Endothelial cell of umbilical vein (primary cell): ENCODE measurements at regions not wholly inside any gene's neighbourhood (a gene's known extent, or its start where the extent isn't known, plus 50 kb on each side); places are given as distances from the start of the nearest gene placed in this dataset.

Experiments used
- BruUV-seq: library from RNA; stranded (reverse); fragments of 400-500 nt; replicated peaks from 2 replicates; lab custom pipeline; 2021; lab: Mats Ljungman, UMichigan
- CTCF ChIA-PET: fragments of 300-600, 350-600 bp; sonication (Branson Sonifier 250); formaldehyde crosslinking; loops from one replicate; lab custom pipeline; 2021; ENCODE audit warnings: antibody characterized with exemption, inconsistent platforms; lab: Charles Lee
- POLR2A ChIA-PET: fragments of 300-600, 350-600 bp; sonication (Branson Sonifier 250); formaldehyde crosslinking; loops from one replicate; lab custom pipeline; 2021; ENCODE audit warnings: antibody characterized with exemption, inconsistent platforms; lab: Charles Lee
- DNase-seq: peaks from one replicate; pipeline ENCODE4 v3.0.0-alpha.2; 2011; ENCODE audit warnings: low read depth, low spot score
- FAIRE-seq: peaks from 2 replicates; lab custom pipeline; 2011; peaks lifted over from hg19 to GRCh38; lab: Jason Lieb, UNC
- H2AFZ ChIP-seq: 2 replicates; pipeline ENCODE4 v1.6.0; 2012; ENCODE audit warnings: low read depth, low read length, control low read depth, inconsistent platforms
- H3K27ac ChIP-seq: 2 replicates; pipeline ENCODE4 v1.5.1; 2011; ENCODE audit warnings: low read depth, mild to moderate bottlenecking, control low read depth, low read length, moderate library complexity; ENCODE audit not compliant: insufficient read depth
- H3K27me3 ChIP-seq, 2 experiments: 2 replicates each; pipeline versions ENCODE4 v1.6.0 to v1.6.1; 2011; ENCODE audit warnings: low read length in 2 of 2, mixed read lengths in 1 of 2; ENCODE audit not compliant: control insufficient read depth in 2 of 2, insufficient read depth in 2 of 2
- H3K36me3 ChIP-seq, 2 experiments: 2 replicates in 1 of 2; 3 replicates in 1 of 2; pipeline ENCODE4 v1.5.1; 2011; ENCODE audit warnings: low read length in 2 of 2, mild to moderate bottlenecking in 1 of 2, moderate library complexity in 1 of 2; ENCODE audit not compliant: control insufficient read depth in 2 of 2, insufficient read depth in 2 of 2; ENCODE audit errors: extremely low read depth in 1 of 2
- H3K4me1 ChIP-seq: 3 replicates; pipeline ENCODE4 v1.5.1; 2011; ENCODE audit warnings: mild to moderate bottlenecking, low read length; ENCODE audit not compliant: control insufficient read depth, insufficient read depth; ENCODE audit errors: extremely low read depth
- H3K4me2 ChIP-seq: 2 replicates; pipeline ENCODE4 v1.6.1; 2011; ENCODE audit warnings: low read length, control low read depth, mixed read lengths; ENCODE audit not compliant: insufficient read depth
- H3K4me3 ChIP-seq, 3 experiments: fragments of 200-600 bp in 1 of 3; sonication (generic), shearing (Covaris generic) in 1 of 3; replicated peaks in 1 of 3; 2 replicates each; pipeline ENCODE4 v1.5.1; 2011 to 2016; ENCODE audit warnings: control low read depth in 3 of 3, low read length in 3 of 3, mild to moderate bottlenecking in 2 of 3, inconsistent platforms in 1 of 3, low read depth in 1 of 3, moderate library complexity in 1 of 3; ENCODE audit not compliant: insufficient read depth in 1 of 3
- H3K79me2 ChIP-seq: 2 replicates; pipeline ENCODE4 v1.6.0; 2012; ENCODE audit warnings: low read length, inconsistent platforms; ENCODE audit not compliant: control insufficient read depth, insufficient read depth
- H3K9ac ChIP-seq: replicated peaks from 2 replicates; pipeline ENCODE3; 2011; ENCODE audit warnings: low read length, control low read depth; ENCODE audit not compliant: insufficient read depth; ENCODE audit errors: extremely low read depth
- H3K9me1 ChIP-seq: replicated peaks from 3 replicates; pipeline ENCODE4 v1.6.0; 2011; ENCODE audit warnings: mild to moderate bottlenecking, low read length; ENCODE audit not compliant: control insufficient read depth, insufficient read depth; ENCODE audit errors: extremely low read depth
- H3K9me3 ChIP-seq: replicated peaks from 2 replicates; pipeline ENCODE4 v1.5.1; 2012; ENCODE audit warnings: low read length, inconsistent platforms; ENCODE audit not compliant: control insufficient read depth, insufficient read depth
- H4K20me1 ChIP-seq: replicated peaks from 2 replicates; pipeline ENCODE3; 2011; ENCODE audit warnings: mild to moderate bottlenecking, low read length; ENCODE audit not compliant: control insufficient read depth, insufficient read depth; ENCODE audit errors: extremely low read depth
- CTCF ChIP-seq, 2 donors: IDR thresholded peaks; 1 replicate in 1 of 2; 2 replicates in 1 of 2; pipeline ENCODE4 v1.5.1; 2011; ENCODE audit warnings: low read length in 2 of 2, mild to moderate bottlenecking in 2 of 2, moderate library complexity in 2 of 2, control low read depth in 1 of 2, inconsistent platforms in 1 of 2, low read depth in 1 of 2; ENCODE audit not compliant: insufficient read depth in 1 of 2; ENCODE audit errors: extremely low read depth in 1 of 2
- EZH2 ChIP-seq: IDR thresholded peaks from 2 replicates; pipeline ENCODE4 v1.6.1; 2012; ENCODE audit warnings: borderline replicate concordance, low read depth, mild to moderate bottlenecking, moderate library complexity, low read length, inconsistent platforms; ENCODE audit not compliant: severe bottlenecking
- FOS ChIP-seq: IDR thresholded peaks from 2 replicates; pipeline ENCODE4 v1.6.1; 2011; ENCODE audit warnings: mild to moderate bottlenecking, low read length, moderate library complexity, borderline replicate concordance; ENCODE audit not compliant: insufficient read depth
- GATA2 ChIP-seq: IDR thresholded peaks from 2 replicates; pipeline ENCODE4 v1.7.0; 2011; ENCODE audit warnings: low read depth, mild to moderate bottlenecking, moderate library complexity, mixed read lengths, low read length; ENCODE audit not compliant: insufficient read length, insufficient read depth
- JUN ChIP-seq: IDR thresholded peaks from 2 replicates; pipeline ENCODE4 v1.6.1; 2011; ENCODE audit warnings: borderline replicate concordance, low read depth; ENCODE audit not compliant: insufficient read length, insufficient read depth
- MYC ChIP-seq: IDR thresholded peaks from one replicate; pipeline ENCODE4 v1.6.1; 2011; ENCODE audit warnings: mild to moderate bottlenecking, low read depth, low read length
- POLR2A ChIP-seq: IDR thresholded peaks from 2 replicates; pipeline ENCODE4 v1.6.1; 2012; ENCODE audit warnings: low read depth, mild to moderate bottlenecking, control low read depth, low read length
- POLR2AphosphoS5 ChIP-seq: IDR thresholded peaks from 2 replicates; pipeline ENCODE4 v1.6.1; 2012; ENCODE audit warnings: low read depth, mild to moderate bottlenecking, control low read depth, low read length, moderate library complexity; ENCODE audit not compliant: insufficient read depth
- dilution Hi-C: fragments of 300-500 bp; cut with MboI; formaldehyde crosslinking; loops from one replicate; pipeline ENCODE4 v1.15.0; 2019; ENCODE audit warnings: low sequenced_read_pairs; ENCODE audit not compliant: extremely low pct_ligation_motif_present
- intact Hi-C: fragments of 100-400 bp; cut with micrococcal nuclease; formaldehyde crosslinking; loops from one replicate; pipeline ENCODE4 v1.10.0; 2022
- TF ChIP-seq, protein P1 (sequence below): IDR thresholded peaks from 2 replicates; pipeline ENCODE4 v1.6.1; 2011; ENCODE audit not compliant: insufficient read depth, insufficient read length

DNA sequence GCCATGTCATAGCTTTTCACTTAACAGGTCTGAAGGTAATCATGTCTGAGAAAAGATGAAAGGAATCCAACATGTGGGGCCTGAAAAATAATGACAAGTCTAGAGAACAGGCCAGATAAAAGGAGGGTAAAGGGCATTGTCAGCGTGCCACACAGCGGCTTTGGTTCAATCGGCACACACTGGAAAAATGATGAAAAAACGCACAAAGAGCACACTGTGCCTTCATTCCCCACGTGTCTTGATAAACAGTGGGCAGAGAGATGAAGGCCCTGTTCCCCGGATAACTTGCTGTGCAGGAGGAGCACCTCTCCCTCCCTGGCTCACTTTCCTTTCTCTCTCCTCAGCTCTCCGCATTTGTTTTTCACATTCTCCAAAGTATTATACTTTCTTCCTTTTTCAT is 766.3 kb downstream of the TDRD15 start:
- CTCF ChIA-PET: no interaction called here
- H3K27ac ChIP-seq: no peak overlapping the region
- TF ChIP-seq JUN: no peak
- no peak for TF ChIP-seq POLR2A
- no peak for TF ChIP-seq EZH2
- TF ChIP-seq FOS: no peak
- no peak for TF ChIP-seq GATA2
- TF ChIP-seq, protein P1, sequence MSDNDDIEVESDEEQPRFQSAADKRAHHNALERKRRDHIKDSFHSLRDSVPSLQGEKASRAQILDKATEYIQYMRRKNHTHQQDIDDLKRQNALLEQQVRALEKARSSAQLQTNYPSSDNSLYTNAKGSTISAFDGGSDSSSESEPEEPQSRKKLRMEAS: no peak
- no peak for TF ChIP-seq POLR2AphosphoS5
- TF ChIP-seq MYC: no peak
- no peak for TF ChIP-seq CTCF (IDR thresholded peaks at IDR 0.05; ENCODE audit: extremely low read depth in 1 of 2, insufficient read depth in 1 of 2, low read depth in 1 of 2, low read length in 2 of 2)

More for the DNA sequence above, 766.3 kb downstream of the TDRD15 start:
- POLR2A ChIA-PET: no interaction called here
- no peaks in the 10 kb centered on the region for H3K27me3 ChIP-seq
- H3K9ac ChIP-seq: no peak overlapping the region
- intact Hi-C loops (no loop called here), dilution Hi-C loops (no loop called here)
- no peak overlapping the region for H3K4me2 ChIP-seq
- DNase-seq (no peak), FAIRE-seq (no peak)
- H3K79me2 ChIP-seq: no peaks in the 10 kb centered on the region
- no TSS peak for BruUV-seq
- peaks cover 5% of the 10 kb centered on the region for H3K9me3 ChIP-seq
- H3K4me1 ChIP-seq: no peaks in the 10 kb centered on the region
- no peaks in the 10 kb centered on the region for H4K20me1 ChIP-seq
- no peaks in the 10 kb centered on the region for H3K36me3 ChIP-seq
- no peaks in the 10 kb centered on the region for H3K9me1 ChIP-seq
- H3K4me3 ChIP-seq: no peak overlapping the region
- no peak overlapping the region for H2AFZ ChIP-seq
